GM18951 (cell line): ENCODE measurements at regions not wholly inside any gene's neighbourhood (a gene's known extent, or its start where the extent isn't known, plus 50 kb on each side); places are given as distances from the start of the nearest gene placed in this dataset.
"Not testable (repeated sequence)": the region's sequence is repeated elsewhere in the genome, so short reads cannot be mapped to it uniquely, and the experiment has no call there.

Experiments used
- POLR2A ChIP-seq: IDR thresholded peaks from 4 replicates; pipeline ENCODE4 v1.6.1; 2011; ENCODE audit warnings: mild to moderate bottlenecking; ENCODE audit not compliant: insufficient read length, insufficient read depth; ENCODE audit errors: extremely low read depth
- in situ Hi-C: fragments of 300-500 bp; cut with MboI; formaldehyde crosslinking; loops from one replicate; pipeline ENCODE4 v1.12.0; 2022; ENCODE audit warnings: low sequenced_read_pairs, mixed read lengths, inconsistent platforms; ENCODE audit not compliant: unreplicated experiment

- in situ Hi-C loops: no loop called here
- TF ChIP-seq POLR2A: no peak
These were observed 2185.8 kb upstream of the ACO1 start for GRCh38 chr9:30198463-30199309.

- in situ Hi-C loops: no loop called here
- TF ChIP-seq POLR2A: no peak
These were observed 2183.4 kb upstream of the ACO1 start for GRCh38 chr9:30201024-30201423.

- in situ Hi-C loops: no loop called here
These were observed 2149.4 kb upstream of the ACO1 start for GRCh38 chr9:30235068-30235467.

GRCh38 chr9:30235564-30235963 is 2148.9 kb upstream of the ACO1 start:
- no peak for TF ChIP-seq POLR2A
- in situ Hi-C loops: no loop called here

More at GRCh38 chr9:30235068-30235467, 2149.4 kb upstream of the ACO1 start:
- no peak for TF ChIP-seq POLR2A

GRCh38 chr9:30239878-30240277 is 2144.6 kb upstream of the ACO1 start:
- no peak for TF ChIP-seq POLR2A
- in situ Hi-C loops: no loop called here

- no peak for TF ChIP-seq POLR2A
- in situ Hi-C loops: no loop called here
These were observed 2141.0 kb upstream of the ACO1 start for GRCh38 chr9:30243467-30243866.

- in situ Hi-C loops: no loop called here
- no peak for TF ChIP-seq POLR2A
These were observed 2139.6 kb upstream of the ACO1 start for GRCh38 chr9:30244877-30245276.

GRCh38 chr9:30250872-30251271 is 2133.6 kb upstream of the ACO1 start:
- in situ Hi-C loops: no loop called here
- TF ChIP-seq POLR2A: no peak

- TF ChIP-seq POLR2A: no peak
- in situ Hi-C loops: no loop called here
These were observed 2126.3 kb upstream of the ACO1 start for GRCh38 chr9:30258094-30258493.

- no peak for TF ChIP-seq POLR2A
- in situ Hi-C loops: no loop called here
These were observed 2104.1 kb upstream of the ACO1 start for GRCh38 chr9:30280229-30280900.

- no peak for TF ChIP-seq POLR2A
- in situ Hi-C loops: no loop called here
These were observed 2095.0 kb upstream of the ACO1 start for GRCh38 chr9:30289435-30289834.

- in situ Hi-C loops: not testable (repeated sequence)
These were observed 2092.4 kb upstream of the ACO1 start for GRCh38 chr9:30292026-30292425.

GRCh38 chr9:30293231-30293630 is 2091.2 kb upstream of the ACO1 start:
- TF ChIP-seq POLR2A: no peak
- in situ Hi-C loops: no loop called here

GRCh38 chr9:30299126-30299780 is 2085.2 kb upstream of the ACO1 start:
- in situ Hi-C loops: no loop called here
- TF ChIP-seq POLR2A: no peak
